IPS-18a (cell line): ENCODE measurements at regions not wholly inside any gene's neighbourhood (a gene's known extent, or its start where the extent isn't known, plus 50 kb on each side); places are given as distances from the start of the nearest gene placed in this dataset.
"Not testable (repeated sequence)": the region's sequence is repeated elsewhere in the genome, so short reads cannot be mapped to it uniquely, and the experiment has no call there.

Experiments used
- H3K27ac ChIP-seq: one replicate; pipeline ENCODE4 v1.5.1; 2013; ENCODE audit warnings: low read length
- H3K27me3 ChIP-seq: one replicate; pipeline ENCODE4 v1.6.1; 2013; ENCODE audit warnings: mild to moderate bottlenecking, low read length; ENCODE audit not compliant: control insufficient read depth, insufficient read depth
- H3K36me3 ChIP-seq: one replicate; pipeline ENCODE4 v1.6.1; 2013; ENCODE audit warnings: low read depth, low read length; ENCODE audit not compliant: control insufficient read depth
- H3K4me1 ChIP-seq: one replicate; pipeline ENCODE4 v1.6.1; 2013; ENCODE audit warnings: low read depth, low read length; ENCODE audit not compliant: control insufficient read depth
- H3K4me3 ChIP-seq: one replicate; pipeline ENCODE4 v1.5.1; 2013; ENCODE audit warnings: low read length
- H3K9ac ChIP-seq: one replicate; pipeline ENCODE4 v1.6.1; 2013; ENCODE audit warnings: mild to moderate bottlenecking, low read length, moderate library complexity
- H3K9me3 ChIP-seq: one replicate; pipeline ENCODE4 v1.6.1; 2013; ENCODE audit warnings: low read depth, low read length; ENCODE audit not compliant: control insufficient read depth

- Histone ChIP-seq H3K9ac (no peak overlapping the region), H3K27me3 (no peaks in the 10 kb centered on the region), H3K27ac (no peak overlapping the region), H3K4me3 (no peak overlapping the region), H3K9me3 (peaks cover 4% of the 10 kb centered on the region), H3K4me1 (no peaks in the 10 kb centered on the region), H3K36me3 (no peaks in the 10 kb centered on the region)
Observed at GRCh38 chr11:37988031-37988430, 1390.0 kb upstream of the RAG2 start.

DNA sequence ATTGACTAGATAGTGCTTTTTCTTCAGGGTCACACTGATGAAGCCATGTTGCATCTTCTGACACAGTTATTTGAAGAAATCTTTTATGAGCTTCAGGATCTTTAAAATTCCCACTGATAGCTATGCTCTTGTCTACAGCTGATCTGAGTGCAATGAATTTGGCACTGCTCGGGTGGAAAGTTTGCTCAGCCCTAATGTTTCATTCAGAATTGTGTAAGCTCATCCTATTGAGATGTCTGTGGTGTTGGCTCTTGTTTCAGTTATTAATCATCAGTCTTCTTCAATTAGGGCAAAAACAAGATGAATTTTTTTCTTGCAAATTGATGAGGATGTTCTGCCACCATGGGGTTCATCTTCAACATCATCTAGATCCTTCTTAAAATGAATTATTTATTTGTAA is 1387.0 kb upstream of the RAG2 start:
- H3K27ac ChIP-seq = no peak overlapping the region
- no peak overlapping the region for H3K9ac ChIP-seq
- no peaks in the 10 kb centered on the region for H3K9me3 ChIP-seq
- H3K27me3 ChIP-seq = no peaks in the 10 kb centered on the region
- no peaks in the 10 kb centered on the region for H3K36me3 ChIP-seq
- H3K4me3 ChIP-seq = no peak overlapping the region
- no peaks in the 10 kb centered on the region for H3K4me1 ChIP-seq

DNA sequence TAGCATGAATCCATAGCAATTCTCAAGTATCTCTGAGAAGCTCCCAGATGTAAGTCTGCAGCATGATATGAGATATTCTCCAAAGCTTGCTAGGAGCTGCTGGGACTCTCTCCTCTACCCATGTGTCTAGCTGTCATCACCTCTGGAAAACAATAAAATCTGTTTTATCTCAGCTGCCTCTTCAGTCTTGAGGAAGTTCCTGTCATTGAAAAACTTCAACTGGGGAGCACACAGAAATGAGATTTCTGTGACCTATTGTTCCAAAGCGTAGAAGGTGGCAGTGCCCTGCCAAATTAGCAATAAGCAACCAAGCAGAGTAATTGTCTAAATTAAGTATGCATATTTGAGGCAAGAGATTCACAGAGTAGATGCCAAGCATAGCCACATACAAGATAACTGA is 1380.6 kb upstream of the RAG2 start:
- H3K9ac ChIP-seq = no peak overlapping the region
- H3K27ac ChIP-seq = no peak overlapping the region
- no peaks in the 10 kb centered on the region for H3K27me3 ChIP-seq
- H3K4me3 ChIP-seq = no peak overlapping the region
- H3K9me3 ChIP-seq = no peaks in the 10 kb centered on the region
- H3K4me1 ChIP-seq = no peaks in the 10 kb centered on the region
- H3K36me3 ChIP-seq = no peaks in the 10 kb centered on the region

GRCh38 chr11:37973941-37974340 is 1375.9 kb upstream of the RAG2 start:
- no peak overlapping the region for H3K4me3 ChIP-seq
- H3K9me3 ChIP-seq = no peaks in the 10 kb centered on the region
- no peaks in the 10 kb centered on the region for H3K36me3 ChIP-seq
- no peaks in the 10 kb centered on the region for H3K27me3 ChIP-seq
- peaks cover 3% of the 10 kb centered on the region for H3K4me1 ChIP-seq
- H3K27ac ChIP-seq = no peak overlapping the region
- no peak overlapping the region for H3K9ac ChIP-seq

- Histone ChIP-seq H3K4me1 (peaks cover 8% of the 10 kb centered on the region), H3K9me3 (no peaks in the 10 kb centered on the region), H3K9ac (no peak overlapping the region), H3K27ac (no peak overlapping the region), H3K4me3 (no peak overlapping the region), H3K27me3 (no peaks in the 10 kb centered on the region), H3K36me3 (no peaks in the 10 kb centered on the region)
Observed at GRCh38 chr11:37972691-37973090, 1374.7 kb upstream of the RAG2 start.

DNA sequence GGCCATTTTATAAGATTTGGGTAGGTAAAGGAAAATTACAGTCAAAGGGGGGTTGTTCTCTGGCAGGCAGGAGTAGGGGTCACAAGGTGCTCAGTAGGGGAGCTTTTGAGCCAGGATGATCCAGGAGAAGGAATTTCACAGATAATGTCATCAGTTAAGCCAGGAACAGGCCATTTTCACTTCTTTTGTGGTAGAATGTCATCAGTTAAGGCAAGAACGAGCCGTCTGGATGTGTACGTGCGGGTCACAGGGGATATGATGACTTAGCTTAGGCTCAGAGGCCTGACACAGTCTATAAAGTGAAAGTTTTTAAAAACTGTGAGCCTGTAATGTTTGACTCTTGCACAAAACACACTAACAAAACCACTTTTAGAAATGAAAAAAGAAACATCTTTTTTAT is 1371.3 kb upstream of the RAG2 start:
- H3K36me3 ChIP-seq, H3K9ac ChIP-seq, H3K27ac ChIP-seq, H3K27me3 ChIP-seq, H3K9me3 ChIP-seq, H3K4me1 ChIP-seq, H3K4me3 ChIP-seq: not testable (repeated sequence)

GRCh38 chr11:37968148-37968547 is 1370.1 kb upstream of the RAG2 start:
- Histone ChIP-seq H3K9ac (no peak overlapping the region), H3K36me3 (no peaks in the 10 kb centered on the region), H3K27ac (no peak overlapping the region), H3K9me3 (no peaks in the 10 kb centered on the region), H3K27me3 (no peaks in the 10 kb centered on the region), H3K4me1 (peaks cover 18% of the 10 kb centered on the region), H3K4me3 (no peak overlapping the region)

- Histone ChIP-seq H3K27me3 (no peaks in the 10 kb centered on the region), H3K9me3 (no peaks in the 10 kb centered on the region), H3K36me3 (no peaks in the 10 kb centered on the region), H3K9ac (no peak overlapping the region), H3K4me1 (peaks cover 18% of the 10 kb centered on the region), H3K4me3 (no peak overlapping the region), H3K27ac (no peak overlapping the region)
Observed at GRCh38 chr11:37967635-37968034, 1369.6 kb upstream of the RAG2 start.

GRCh38 chr11:37963440-37963839 is 1365.4 kb upstream of the RAG2 start:
- no peak overlapping the region for H3K4me3 ChIP-seq
- no peak overlapping the region for H3K27ac ChIP-seq
- no peaks in the 10 kb centered on the region for H3K9me3 ChIP-seq
- peaks cover 16% of the 10 kb centered on the region for H3K4me1 ChIP-seq
- H3K27me3 ChIP-seq = no peaks in the 10 kb centered on the region
- H3K9ac ChIP-seq = no peak overlapping the region
- no peaks in the 10 kb centered on the region for H3K36me3 ChIP-seq

DNA sequence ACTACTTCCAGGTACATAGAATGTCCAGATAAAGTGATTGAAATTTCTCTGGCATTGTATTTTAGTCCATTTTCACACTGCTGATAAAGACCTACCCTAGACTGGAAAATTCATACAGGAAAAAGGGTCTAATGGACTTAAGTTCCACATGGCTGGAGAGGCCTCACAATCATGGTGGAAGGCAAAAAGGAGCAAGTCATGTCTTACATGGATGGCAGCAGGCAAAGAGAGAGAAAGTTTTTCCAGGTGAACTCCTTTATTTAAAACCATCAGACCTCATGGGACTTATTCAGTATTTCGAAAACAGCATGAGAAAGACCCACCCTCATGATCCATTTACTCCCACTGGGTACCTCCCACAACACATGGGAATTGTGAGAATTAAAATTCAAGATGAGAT is 1359.7 kb upstream of the RAG2 start:
- no peak overlapping the region for H3K4me3 ChIP-seq
- no peaks in the 10 kb centered on the region for H3K4me1 ChIP-seq
- no peaks in the 10 kb centered on the region for H3K27me3 ChIP-seq
- no peak overlapping the region for H3K27ac ChIP-seq
- no peaks in the 10 kb centered on the region for H3K9me3 ChIP-seq
- no peaks in the 10 kb centered on the region for H3K36me3 ChIP-seq
- H3K9ac ChIP-seq = no peak overlapping the region

- no peak overlapping the region for H3K9ac ChIP-seq
- H3K4me3 ChIP-seq = no peak overlapping the region
- no peaks in the 10 kb centered on the region for H3K9me3 ChIP-seq
- H3K27me3 ChIP-seq = no peaks in the 10 kb centered on the region
- H3K36me3 ChIP-seq = no peaks in the 10 kb centered on the region
- no peak overlapping the region for H3K27ac ChIP-seq
- H3K4me1 ChIP-seq = no peaks in the 10 kb centered on the region
Observed at GRCh38 chr11:37951996-37952395, 1354.0 kb upstream of the RAG2 start.

GRCh38 chr11:37948258-37948657 is 1350.2 kb upstream of the RAG2 start:
- Histone ChIP-seq H3K4me1 (no peaks in the 10 kb centered on the region), H3K9me3 (no peaks in the 10 kb centered on the region), H3K36me3 (no peaks in the 10 kb centered on the region), H3K4me3 (no peak overlapping the region), H3K27me3 (no peaks in the 10 kb centered on the region), H3K27ac (no peak overlapping the region), H3K9ac (no peak overlapping the region)
